ENCODE measurements at regions not wholly inside any gene's neighbourhood (a gene's known extent, or its start where the extent isn't known, plus 50 kb on each side); places are given as distances from the start of the nearest gene placed in this dataset.

DNA sequence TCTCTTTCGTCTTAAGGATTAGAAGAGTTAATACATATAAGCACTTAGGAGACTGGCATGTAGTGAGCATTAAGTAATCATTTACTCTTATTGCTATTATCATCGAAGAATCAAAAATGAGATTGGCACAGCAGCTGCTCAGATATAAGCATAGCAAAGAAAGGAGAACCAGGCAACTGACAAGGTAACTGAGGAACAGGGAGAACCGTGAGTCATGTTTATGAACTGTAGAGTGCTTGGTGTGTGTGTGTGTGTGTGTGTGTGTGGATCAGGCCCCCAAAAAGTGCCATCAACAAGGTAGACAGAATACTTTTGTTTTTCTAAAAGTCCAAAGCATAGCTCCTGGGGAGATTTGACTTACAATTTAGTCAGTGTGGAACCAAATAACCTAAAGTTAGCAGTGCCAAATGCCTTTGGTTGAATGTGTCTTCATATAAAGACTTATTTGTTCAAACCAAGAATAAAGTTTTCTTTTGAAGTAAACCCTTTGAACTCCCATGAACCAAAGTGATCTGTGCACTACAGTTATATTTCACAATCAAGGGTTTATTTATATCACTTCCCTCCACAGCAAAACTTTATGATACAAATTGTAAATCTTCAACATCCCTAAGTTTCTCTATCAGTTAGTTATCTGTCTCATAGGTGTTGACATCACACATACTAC is 660.6 kb downstream of the NYAP2 start:
- Mint-ChIP-seq H3K4me1 (no peaks in the 10 kb centered on the region), H3K4me3 (no peak overlapping the region), H3K36me3 (no peaks in the 10 kb centered on the region), H3K9me3 (no peaks in the 10 kb centered on the region), H3K27ac (no peak overlapping the region)
- ATAC-seq (no peak), DNase-seq (ENCODE audit: low spot score in 2 of 2) (no peak)

DNA sequence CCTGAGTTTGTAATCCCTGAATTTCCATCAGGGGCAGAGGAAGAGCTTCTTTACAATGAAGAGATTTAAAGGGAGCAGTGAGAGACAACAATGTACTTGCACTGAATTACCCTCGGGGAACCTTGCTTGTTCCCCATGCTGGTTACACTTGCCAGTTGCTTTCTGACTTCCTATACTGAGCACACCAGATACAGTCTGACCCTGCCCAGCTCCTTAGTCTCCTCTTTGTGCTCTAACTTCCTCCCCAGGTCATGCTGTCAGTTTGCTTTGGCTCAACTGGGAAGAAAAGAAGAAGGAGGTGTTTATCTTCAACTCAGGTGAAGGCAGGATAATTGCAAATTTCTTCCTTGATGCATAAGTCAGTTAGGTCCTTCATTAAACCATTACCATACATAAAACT is 658.4 kb downstream of the NYAP2 start:
- DNase-seq (ENCODE audit: low spot score in 2 of 2) = no peak
- H3K4me1 Mint-ChIP-seq = no peaks in the 10 kb centered on the region
- ATAC-seq = no peak
- no peaks in the 10 kb centered on the region for H3K36me3 Mint-ChIP-seq
- H3K4me3 Mint-ChIP-seq = no peak overlapping the region
- H3K27ac Mint-ChIP-seq = no peak overlapping the region
- no peaks in the 10 kb centered on the region for H3K9me3 Mint-ChIP-seq

DNA sequence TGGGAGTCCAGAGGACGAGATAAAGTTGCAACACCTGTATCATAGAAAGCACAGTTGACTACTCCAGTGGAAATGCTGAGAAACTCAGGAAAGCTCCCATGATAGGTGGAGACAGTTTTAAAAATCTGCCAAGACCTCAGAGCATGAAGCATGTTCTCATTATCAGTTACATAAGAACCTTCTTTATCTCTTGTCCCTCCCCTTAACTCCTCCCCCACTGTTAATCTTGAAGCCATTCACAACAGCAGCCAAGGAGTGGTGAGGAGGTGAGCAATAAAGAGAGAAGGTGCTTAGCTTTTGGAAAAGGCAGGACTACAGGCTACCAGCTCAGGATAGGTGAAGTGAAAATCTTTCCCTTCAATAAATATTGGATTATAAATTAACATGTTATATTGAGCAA is 657.9 kb downstream of the NYAP2 start:
- Mint-ChIP-seq H3K4me1 (no peaks in the 10 kb centered on the region), H3K36me3 (no peaks in the 10 kb centered on the region), H3K9me3 (no peaks in the 10 kb centered on the region), H3K27ac (no peak overlapping the region), H3K4me3 (no peak overlapping the region)
- DNase-seq (ENCODE audit: low spot score in 2 of 2) = no peak
- ATAC-seq = no peak

GRCh38 chr2:226052772-226053416 is 653.4 kb downstream of the NYAP2 start:
- DNase-seq (ENCODE audit: low spot score in 2 of 2) (no peak), ATAC-seq (no peak)
- H3K36me3 Mint-ChIP-seq = no peaks in the 10 kb centered on the region
- no peak overlapping the region for H3K4me3 Mint-ChIP-seq
- no peak overlapping the region for H3K27ac Mint-ChIP-seq
- H3K9me3 Mint-ChIP-seq = peaks cover 3% of the 10 kb centered on the region
- H3K4me1 Mint-ChIP-seq = no peaks in the 10 kb centered on the region

DNA sequence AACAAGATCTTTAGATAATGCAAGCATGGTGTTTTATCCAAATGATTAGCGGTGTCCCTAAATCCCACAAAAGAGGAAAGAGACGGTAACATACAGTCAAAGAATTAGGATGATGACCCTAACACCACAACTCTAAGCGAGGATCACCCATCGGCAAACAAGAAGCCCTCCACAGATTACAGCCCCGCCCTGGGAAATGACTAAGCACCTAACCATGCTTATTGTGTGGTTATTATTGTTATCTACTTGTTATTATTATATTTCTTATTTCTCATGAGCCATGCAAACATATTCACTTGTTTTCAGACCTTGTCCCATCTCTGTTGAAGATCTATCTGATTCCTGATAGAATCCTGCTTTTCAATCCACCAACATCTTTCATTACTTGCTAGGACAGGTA is 651.3 kb downstream of the NYAP2 start:
- DNase-seq (ENCODE audit: low spot score in 2 of 2) (no peak), ATAC-seq (no peak)
- Mint-ChIP-seq H3K9me3 (peaks cover 3% of the 10 kb centered on the region), H3K4me1 (no peaks in the 10 kb centered on the region), H3K27ac (no peak overlapping the region), H3K4me3 (no peak overlapping the region), H3K36me3 (no peaks in the 10 kb centered on the region)

DNA sequence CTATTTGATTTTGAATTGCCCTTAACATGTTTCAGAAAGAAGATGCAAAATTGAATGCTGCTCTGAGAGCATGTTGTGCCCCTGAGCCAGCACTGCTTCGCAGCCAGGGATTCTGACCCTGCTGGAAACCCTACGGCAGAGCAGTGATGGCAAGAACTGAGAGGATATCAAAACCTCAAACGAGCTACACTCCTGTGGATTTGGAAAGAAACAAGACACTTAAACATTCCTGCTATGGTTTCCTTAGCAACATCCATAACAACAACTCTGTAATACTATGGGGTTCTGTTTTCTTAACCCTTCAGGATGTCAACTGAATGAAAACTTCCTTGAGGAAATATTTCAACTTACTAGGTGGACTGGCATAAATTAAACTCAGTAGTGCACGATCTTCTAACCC is 649.1 kb downstream of the NYAP2 start:
- Mint-ChIP-seq H3K9me3 (peaks cover 3% of the 10 kb centered on the region), H3K36me3 (no peaks in the 10 kb centered on the region), H3K4me1 (no peaks in the 10 kb centered on the region), H3K4me3 (no peak overlapping the region), H3K27ac (no peak overlapping the region)
- no peak for DNase-seq (ENCODE audit: low spot score in 2 of 2)
- ATAC-seq = no peak

- Mint-ChIP-seq H3K27ac (no peak overlapping the region), H3K4me3 (no peak overlapping the region), H3K4me1 (no peaks in the 10 kb centered on the region), H3K36me3 (no peaks in the 10 kb centered on the region), H3K9me3 (peaks cover 3% of the 10 kb centered on the region)
- DNase-seq (ENCODE audit: low spot score in 2 of 2) (no peak), ATAC-seq (no peak)
These were observed 645.6 kb downstream of the NYAP2 start for GRCh38 chr2:226045080-226045479.

- Mint-ChIP-seq H3K4me3 (no peak overlapping the region), H3K36me3 (no peaks in the 10 kb centered on the region), H3K27ac (no peak overlapping the region), H3K4me1 (no peaks in the 10 kb centered on the region), H3K9me3 (no peaks in the 10 kb centered on the region)
- DNase-seq (ENCODE audit: low spot score in 2 of 2) = no peak
- ATAC-seq = no peak
These were observed 640.9 kb downstream of the NYAP2 start for GRCh38 chr2:226040344-226040900.

GRCh38 chr2:226037526-226037925 is 638.0 kb downstream of the NYAP2 start:
- no peaks in the 10 kb centered on the region for H3K4me1 Mint-ChIP-seq
- no peaks in the 10 kb centered on the region for H3K36me3 Mint-ChIP-seq
- no peaks in the 10 kb centered on the region for H3K9me3 Mint-ChIP-seq
- no peak for DNase-seq (ENCODE audit: low spot score in 2 of 2)
- no peak overlapping the region for H3K27ac Mint-ChIP-seq
- ATAC-seq = no peak
- H3K4me3 Mint-ChIP-seq = no peak overlapping the region

DNA sequence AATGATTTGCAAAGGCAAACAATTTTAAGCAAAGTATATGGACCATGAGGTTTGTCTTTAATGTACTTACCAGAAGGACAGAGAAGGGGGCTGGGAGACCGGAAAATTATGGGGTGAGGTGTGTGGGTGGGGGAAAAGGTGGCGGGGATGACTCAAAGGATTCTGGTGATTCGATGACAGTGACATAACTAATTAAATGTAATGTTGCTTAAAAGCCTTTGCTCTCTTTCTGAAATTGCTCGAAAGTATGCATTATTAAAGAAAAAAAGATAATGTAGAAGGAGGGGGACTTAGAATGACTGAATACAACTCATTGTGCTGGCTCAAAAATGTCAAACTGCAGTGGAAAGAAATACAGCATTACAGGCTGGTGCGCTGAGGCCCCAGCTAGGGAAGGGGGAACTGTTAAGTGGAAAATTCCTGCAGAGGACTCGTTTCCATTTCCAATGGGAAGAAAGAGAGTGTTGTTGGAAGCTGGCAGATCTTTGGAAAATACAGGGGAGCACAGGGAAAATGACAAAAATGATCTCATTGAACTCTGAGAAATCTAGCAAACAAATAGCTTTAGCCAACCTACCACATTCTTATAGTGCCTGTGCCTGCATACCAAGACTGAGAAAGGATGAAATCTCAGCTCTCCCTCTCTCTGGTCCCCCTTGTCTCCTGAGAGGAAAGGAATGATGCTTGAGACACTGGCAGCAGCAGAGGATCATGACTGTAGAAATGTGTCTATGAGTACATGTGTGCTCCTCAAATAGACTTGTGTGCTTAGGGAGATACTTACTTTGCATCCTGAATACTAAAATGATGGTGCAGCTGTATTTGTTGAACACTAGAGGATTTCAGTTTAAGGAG is 632.4 kb downstream of the NYAP2 start:
- Mint-ChIP-seq H3K4me1 (peaks cover 17% of the 10 kb centered on the region), H3K4me3 (peak overlapping the region; percentile 52), H3K9me3 (no peaks in the 10 kb centered on the region), H3K36me3 (no peaks in the 10 kb centered on the region), H3K27ac (no peak overlapping the region)
- ATAC-seq (peak; percentile 37), DNase-seq (ENCODE audit: low spot score in 2 of 2) (no peak)

- Mint-ChIP-seq H3K27ac (no peak overlapping the region), H3K4me1 (peaks cover 17% of the 10 kb centered on the region), H3K36me3 (no peaks in the 10 kb centered on the region), H3K9me3 (no peaks in the 10 kb centered on the region), H3K4me3 (peak overlapping the region; percentile 52)
- ATAC-seq (peak; percentile 68), DNase-seq (ENCODE audit: low spot score in 2 of 2) (no peak)
These were observed 631.5 kb downstream of the NYAP2 start for GRCh38 chr2:226030788-226031646.

DNA sequence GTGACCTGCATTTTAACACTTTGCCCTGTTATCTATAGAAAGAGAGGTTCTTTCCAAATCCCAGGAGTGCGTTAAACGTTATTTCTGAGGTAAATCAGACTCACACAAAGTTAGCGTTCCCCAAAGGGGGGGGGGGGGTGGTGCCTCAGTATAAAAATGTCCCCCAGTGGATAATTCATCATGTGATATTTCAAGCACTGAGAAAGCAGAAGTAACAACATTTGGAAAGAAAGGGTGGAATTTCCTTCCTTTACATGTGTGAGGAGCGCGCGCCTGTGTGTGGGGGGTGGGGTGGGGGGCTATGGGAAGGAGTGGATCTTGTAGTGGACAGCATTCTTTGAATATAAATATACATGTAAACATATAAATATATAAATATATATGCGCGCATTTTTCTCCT is 630.9 kb downstream of the NYAP2 start:
- ATAC-seq = no peak
- H3K4me3 Mint-ChIP-seq = peak overlapping the region; percentile 52

GRCh38 chr2:226023946-226024345 is 624.4 kb downstream of the NYAP2 start:
- H3K4me3 Mint-ChIP-seq = no peak overlapping the region
- H3K4me1 Mint-ChIP-seq = no peaks in the 10 kb centered on the region
- H3K36me3 Mint-ChIP-seq = no peaks in the 10 kb centered on the region
- DNase-seq (ENCODE audit: low spot score in 2 of 2) (no peak), ATAC-seq (no peak)
- no peaks in the 10 kb centered on the region for H3K9me3 Mint-ChIP-seq
- H3K27ac Mint-ChIP-seq = no peak overlapping the region

More for the DNA sequence above, 630.9 kb downstream of the NYAP2 start:
- H3K4me1 Mint-ChIP-seq = peaks cover 17% of the 10 kb centered on the region
- H3K27ac Mint-ChIP-seq = no peak overlapping the region
- no peaks in the 10 kb centered on the region for H3K36me3 Mint-ChIP-seq
- no peak for DNase-seq (ENCODE audit: low spot score in 2 of 2)
- H3K9me3 Mint-ChIP-seq = no peaks in the 10 kb centered on the region

- ATAC-seq = no peak
- Mint-ChIP-seq H3K27ac (no peak overlapping the region), H3K9me3 (no peaks in the 10 kb centered on the region)
These were observed 623.9 kb downstream of the NYAP2 start for GRCh38 chr2:226023383-226023782.

DNA sequence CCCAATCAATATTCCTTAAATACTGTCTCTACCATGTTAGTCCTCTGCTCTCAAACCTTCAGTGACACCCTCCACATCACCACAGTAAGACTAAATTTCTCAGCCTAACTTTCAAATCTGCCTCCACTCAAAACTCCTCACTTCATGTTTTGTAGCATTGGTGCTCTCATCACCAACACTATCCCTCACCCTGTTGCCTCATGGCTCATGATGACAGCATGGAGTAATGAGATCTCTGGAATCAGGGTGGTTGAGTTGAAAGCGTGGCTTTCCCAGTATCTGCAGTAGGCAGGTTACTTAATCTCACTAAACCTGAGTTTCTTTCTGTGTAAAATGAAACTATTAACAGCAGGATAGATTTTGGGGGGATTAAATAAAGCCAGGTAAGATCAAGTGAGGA is 621.4 kb downstream of the NYAP2 start:
- DNase-seq (ENCODE audit: low spot score in 2 of 2) (no peak), ATAC-seq (no peak)
- Mint-ChIP-seq H3K27ac (no peak overlapping the region), H3K36me3 (no peaks in the 10 kb centered on the region), H3K9me3 (peaks cover 5% of the 10 kb centered on the region), H3K4me3 (no peak overlapping the region), H3K4me1 (no peaks in the 10 kb centered on the region)

More at GRCh38 chr2:226023383-226023782, 623.9 kb downstream of the NYAP2 start:
- Mint-ChIP-seq H3K36me3 (no peaks in the 10 kb centered on the region), H3K4me1 (no peaks in the 10 kb centered on the region), H3K4me3 (no peak overlapping the region)
- DNase-seq (ENCODE audit: low spot score in 2 of 2) = no peak
